B cell (primary cell): ENCODE measurements at regions not wholly inside any gene's neighbourhood (a gene's known extent, or its start where the extent isn't known, plus 50 kb on each side); places are given as distances from the start of the nearest gene placed in this dataset.

Experiments used
- CTCF ChIP-seq: fragments of 200-600 bp; IDR thresholded peaks from one replicate; pipeline ENCODE4 v1.8.0; 2022; ENCODE audit warnings: antibody characterized with exemption, mild to moderate bottlenecking
- EZH2 ChIP-seq: IDR thresholded peaks from 2 replicates; pipeline ENCODE4 v1.6.1; 2012; ENCODE audit warnings: borderline replicate concordance, low read depth, mild to moderate bottlenecking, moderate library complexity, low read length; ENCODE audit not compliant: insufficient read depth, poor library complexity, severe bottlenecking

GRCh38 chr1:164480285-164480907 is 78.6 kb upstream of the PBX1 start:
- TF ChIP-seq EZH2 (no peak), CTCF (no peak)
